Calu3 (cell line): ENCODE measurements at regions not wholly inside any gene's neighbourhood (a gene's known extent, or its start where the extent isn't known, plus 50 kb on each side); places are given as distances from the start of the nearest gene placed in this dataset.

Experiments
- BruUV-seq: library from RNA; stranded (reverse); fragments of 400-500 nt; replicated peaks from 2 replicates; lab custom pipeline; 2021; lab: Mats Ljungman, UMichigan
- CTCF ChIA-PET: fragments of 300-600 bp; sonication (Branson Sonifier 250); formaldehyde crosslinking; loops from one replicate; lab custom pipeline; 2022; ENCODE audit warnings: antibody characterized with exemption; lab: Charles Lee
- DNase-seq: peaks from one replicate; pipeline ENCODE4 v3.0.0; 2022
- H3K27ac Mint-ChIP-seq: one replicate; pipeline ENCODE4 v1.8.0; 2022; ENCODE audit warnings: mixed read lengths; ENCODE audit not compliant: unreplicated experiment
- H3K27me3 Mint-ChIP-seq: one replicate; pipeline ENCODE4 v1.8.0; 2022; ENCODE audit warnings: mixed read lengths; ENCODE audit not compliant: unreplicated experiment
- H3K36me3 Mint-ChIP-seq: one replicate; pipeline ENCODE4 v1.8.0; 2022; ENCODE audit warnings: mild to moderate bottlenecking, moderate library complexity, mixed read lengths; ENCODE audit not compliant: insufficient read depth, unreplicated experiment
- H3K4me1 Mint-ChIP-seq: one replicate; pipeline ENCODE4 v1.8.0; 2022; ENCODE audit warnings: mild to moderate bottlenecking, low read depth, mixed read lengths; ENCODE audit not compliant: unreplicated experiment
- H3K4me3 Mint-ChIP-seq: one replicate; pipeline ENCODE4 v1.8.0; 2022; ENCODE audit warnings: mild to moderate bottlenecking, low read depth, moderate library complexity, mixed read lengths; ENCODE audit not compliant: unreplicated experiment
- H3K9me3 Mint-ChIP-seq: one replicate; pipeline ENCODE4 v1.8.0; 2022; ENCODE audit warnings: low read depth, mixed read lengths; ENCODE audit not compliant: unreplicated experiment
- intact Hi-C: fragments of 100-400 bp; cut with micrococcal nuclease; formaldehyde crosslinking; loops from one replicate; pipeline ENCODE4 v1.10.0; 2022; ENCODE audit not compliant: unreplicated experiment
- TF ChIP-seq, protein P1 (sequence below): fragments of 200-600 bp; IDR thresholded peaks from one replicate; pipeline ENCODE4 v1.8.0; 2022; ENCODE audit warnings: antibody characterized with exemption; ENCODE audit not compliant: unreplicated experiment

- Mint-ChIP-seq H3K27me3 (no peaks in the 10 kb centered on the region), H3K27ac (no peak overlapping the region), H3K4me1 (peaks cover 9% of the 10 kb centered on the region), H3K4me3 (no peak overlapping the region), H3K9me3 (peaks cover 6% of the 10 kb centered on the region), H3K36me3 (no peaks in the 10 kb centered on the region)
- no TSS peak for BruUV-seq
- intact Hi-C loops: no loop called here
- CTCF ChIA-PET: no interaction called here
- DNase-seq: no peak
- TF ChIP-seq, protein P1, sequence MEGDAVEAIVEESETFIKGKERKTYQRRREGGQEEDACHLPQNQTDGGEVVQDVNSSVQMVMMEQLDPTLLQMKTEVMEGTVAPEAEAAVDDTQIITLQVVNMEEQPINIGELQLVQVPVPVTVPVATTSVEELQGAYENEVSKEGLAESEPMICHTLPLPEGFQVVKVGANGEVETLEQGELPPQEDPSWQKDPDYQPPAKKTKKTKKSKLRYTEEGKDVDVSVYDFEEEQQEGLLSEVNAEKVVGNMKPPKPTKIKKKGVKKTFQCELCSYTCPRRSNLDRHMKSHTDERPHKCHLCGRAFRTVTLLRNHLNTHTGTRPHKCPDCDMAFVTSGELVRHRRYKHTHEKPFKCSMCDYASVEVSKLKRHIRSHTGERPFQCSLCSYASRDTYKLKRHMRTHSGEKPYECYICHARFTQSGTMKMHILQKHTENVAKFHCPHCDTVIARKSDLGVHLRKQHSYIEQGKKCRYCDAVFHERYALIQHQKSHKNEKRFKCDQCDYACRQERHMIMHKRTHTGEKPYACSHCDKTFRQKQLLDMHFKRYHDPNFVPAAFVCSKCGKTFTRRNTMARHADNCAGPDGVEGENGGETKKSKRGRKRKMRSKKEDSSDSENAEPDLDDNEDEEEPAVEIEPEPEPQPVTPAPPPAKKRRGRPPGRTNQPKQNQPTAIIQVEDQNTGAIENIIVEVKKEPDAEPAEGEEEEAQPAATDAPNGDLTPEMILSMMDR: no peak
Measured at GRCh38 chr3:162171970-162172369, 675.4 kb downstream of the OTOL1 start.

DNA sequence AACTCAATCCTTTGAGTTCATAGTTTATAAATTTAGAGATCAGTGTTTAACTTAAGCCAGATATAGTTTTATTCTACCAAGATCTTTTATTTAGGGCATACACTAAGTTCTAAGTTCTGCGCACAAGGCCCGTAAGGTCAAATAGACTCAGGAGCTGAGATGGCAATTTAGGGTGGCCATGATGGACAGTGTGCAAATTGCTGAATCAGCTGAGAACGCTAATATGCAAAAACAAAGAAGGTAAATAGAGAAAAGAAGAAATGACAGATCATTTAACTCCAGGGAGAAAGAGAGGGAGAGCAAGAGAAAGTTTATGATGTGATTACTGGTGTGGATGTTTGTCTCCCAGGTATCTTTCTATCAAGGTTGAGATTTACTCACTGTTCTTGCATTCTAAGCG, 678.5 kb downstream of the OTOL1 start:
- TF ChIP-seq, protein P1: no peak
- Mint-ChIP-seq H3K4me1 (peaks cover 9% of the 10 kb centered on the region), H3K27ac (no peak overlapping the region), H3K36me3 (no peaks in the 10 kb centered on the region), H3K4me3 (no peak overlapping the region), H3K9me3 (peaks cover 12% of the 10 kb centered on the region), H3K27me3 (no peaks in the 10 kb centered on the region)
- CTCF ChIA-PET: interaction anchor here (0.6 kb wide), 1 partner anchor 26 kb away, joined by 3 read pairs; no protein-coding TSS in a partner anchor
- no TSS peak for BruUV-seq
- intact Hi-C loops: no loop called here
- no peak for DNase-seq

DNA sequence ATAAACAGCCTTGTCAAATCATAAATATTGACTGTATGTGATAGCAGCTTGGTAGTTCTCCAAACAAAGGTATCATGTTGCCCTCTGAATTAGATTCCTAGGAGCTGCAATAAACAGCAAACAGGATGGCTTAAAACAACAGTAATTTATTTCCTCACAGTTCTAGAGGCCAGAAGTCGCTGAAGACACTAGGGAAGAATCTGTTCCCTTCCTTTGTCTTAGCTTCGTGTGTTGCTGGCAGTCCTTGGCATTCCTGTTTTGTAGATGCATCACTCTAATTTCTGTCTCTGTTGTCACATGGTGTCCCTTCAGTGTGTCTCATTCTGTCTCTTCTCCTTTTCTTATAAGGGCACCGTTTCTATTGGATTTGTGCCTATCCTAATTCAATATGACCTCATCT, 679.3 kb downstream of the OTOL1 start:
- H3K27ac Mint-ChIP-seq: no peak overlapping the region
- DNase-seq: no peak
- TF ChIP-seq, protein P1: no peak
- peaks cover 12% of the 10 kb centered on the region for H3K9me3 Mint-ChIP-seq
- H3K27me3 Mint-ChIP-seq: no peaks in the 10 kb centered on the region
- BruUV-seq: no TSS peak
- no peak overlapping the region for H3K4me3 Mint-ChIP-seq
- CTCF ChIA-PET: no interaction called here
- intact Hi-C loops: no loop called here
- no peaks in the 10 kb centered on the region for H3K36me3 Mint-ChIP-seq
- H3K4me1 Mint-ChIP-seq: peaks cover 9% of the 10 kb centered on the region

GRCh38 chr3:162183440-162183839, 686.8 kb downstream of the OTOL1 start:
- Mint-ChIP-seq H3K27me3 (no peaks in the 10 kb centered on the region), H3K4me3 (no peak overlapping the region), H3K27ac (no peak overlapping the region), H3K9me3 (peaks cover 4% of the 10 kb centered on the region), H3K4me1 (no peaks in the 10 kb centered on the region), H3K36me3 (no peaks in the 10 kb centered on the region)
- CTCF ChIA-PET: no interaction called here
- BruUV-seq: no TSS peak
- TF ChIP-seq, protein P1: no peak
- intact Hi-C loops: no loop called here
- no peak for DNase-seq
